ENCODE measurements at regions not wholly inside any gene's neighbourhood (a gene's known extent, or its start where the extent isn't known, plus 50 kb on each side); places are given as distances from the start of the nearest gene placed in this dataset.
A peak's percentile ranks its signal among the peaks of the same experiment; 100 is the strongest.

DNA sequence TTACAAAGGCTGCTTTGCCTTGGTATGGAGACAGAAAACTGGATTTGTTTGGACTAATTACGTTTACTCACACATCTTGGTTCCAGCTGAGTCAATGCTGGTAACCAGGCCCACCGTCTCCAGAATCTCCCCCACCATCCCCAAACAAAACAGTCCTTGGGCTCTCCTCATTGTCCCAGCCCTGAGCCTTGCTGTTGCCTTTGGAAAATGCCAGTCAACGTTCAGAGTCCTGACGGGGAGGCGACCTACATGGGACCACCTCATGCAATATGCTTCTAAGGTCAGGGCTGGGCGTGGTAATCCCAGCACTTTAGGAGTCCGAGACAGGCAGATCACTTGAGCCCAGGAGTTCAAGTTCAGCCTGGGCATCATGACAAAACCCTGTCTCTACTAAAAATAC lies 85.2 kb upstream of the IQSEC1 start:
- FAIRE-seq = no peak
- no peak for DNase-seq (ENCODE audit: low spot score)

DNA sequence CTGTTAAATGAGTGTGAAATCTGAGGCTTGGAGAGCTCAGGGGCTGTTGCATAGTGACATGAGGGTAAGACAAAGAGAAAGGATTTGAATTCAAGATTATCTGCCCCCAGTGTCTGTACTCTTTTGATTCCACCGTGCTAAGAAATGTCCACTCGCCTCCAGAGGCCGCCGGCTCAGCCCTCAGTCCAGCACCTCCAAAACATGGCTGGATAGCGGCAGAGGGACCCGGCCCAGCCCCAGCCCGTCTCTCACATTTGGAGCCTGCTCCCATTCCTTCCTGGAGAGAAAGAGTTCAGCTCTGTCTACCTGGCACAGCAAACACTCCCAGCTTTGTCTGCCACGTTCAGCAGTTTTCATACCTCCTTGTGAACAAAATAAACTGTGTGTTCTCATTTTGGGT lies 84.8 kb upstream of the IQSEC1 start:
- no peak for DNase-seq (ENCODE audit: low spot score)
- no peak for FAIRE-seq

DNA sequence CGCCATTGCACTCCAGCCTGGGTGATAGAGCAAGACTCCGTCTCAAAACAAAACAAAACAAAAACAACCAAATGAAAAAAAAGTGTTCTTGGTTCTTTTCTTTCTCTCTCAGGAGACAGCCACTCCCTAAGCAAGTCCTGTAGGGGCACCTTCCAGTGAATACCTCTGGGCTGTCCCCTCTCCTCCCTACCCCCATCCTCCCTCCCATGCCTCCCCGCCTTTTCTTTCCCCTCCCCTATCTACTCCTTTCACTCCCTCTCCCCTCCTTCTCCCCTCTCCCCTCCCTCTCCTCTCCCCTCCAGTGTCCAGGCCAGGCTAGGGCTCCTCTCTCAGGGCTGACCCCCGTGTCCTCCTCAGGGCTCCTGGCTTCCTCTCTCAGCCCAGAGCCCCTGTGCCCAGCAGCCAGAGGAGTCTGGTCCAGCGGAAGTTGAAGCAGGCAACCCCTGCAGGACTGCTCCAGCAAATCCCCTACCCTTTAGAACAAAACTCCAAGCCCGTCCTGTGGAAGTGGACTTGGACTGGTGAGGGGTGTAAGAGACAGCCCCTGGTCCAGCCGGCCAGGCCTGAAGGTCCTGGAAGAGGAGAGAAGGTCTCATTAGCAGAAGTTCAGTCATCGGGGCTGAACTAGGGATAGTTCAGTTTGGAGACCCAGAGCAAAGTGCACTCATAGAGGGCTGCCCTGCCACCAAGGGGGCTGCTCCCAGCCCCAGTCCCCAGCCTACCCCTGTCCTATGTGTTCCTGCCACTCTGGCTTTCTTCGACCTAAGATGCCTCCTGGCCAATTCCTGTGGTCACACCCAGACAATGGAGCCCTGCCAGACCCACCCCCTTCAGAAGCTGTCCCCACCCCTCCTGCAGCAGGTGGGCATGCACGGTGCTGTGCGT lies 79.8 kb upstream of the IQSEC1 start:
- FAIRE-seq = no peak
- DNase-seq (ENCODE audit: low spot score) = no peak

DNA sequence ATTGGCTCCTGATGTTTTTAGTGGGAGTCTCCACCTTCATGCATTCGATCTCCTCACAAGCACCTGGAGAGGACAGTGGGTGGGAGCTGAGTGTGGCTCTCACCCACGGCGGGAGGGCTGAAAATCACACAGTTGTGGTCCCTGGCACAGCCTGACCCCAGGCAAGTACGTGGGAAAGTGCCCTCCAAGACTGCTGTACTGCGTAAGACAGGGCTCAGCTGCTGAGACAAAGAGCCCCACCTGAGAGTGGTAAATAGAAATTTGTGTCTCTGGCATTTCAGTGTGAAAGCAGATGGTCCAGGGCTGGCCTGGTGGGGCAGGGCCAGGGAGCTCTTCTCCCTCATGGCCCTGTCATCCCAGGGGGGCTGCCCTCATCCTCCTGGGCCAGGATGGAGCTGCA lies 77.4 kb upstream of the IQSEC1 start:
- DNase-seq (ENCODE audit: low spot score) (no peak), FAIRE-seq (no peak)

DNA sequence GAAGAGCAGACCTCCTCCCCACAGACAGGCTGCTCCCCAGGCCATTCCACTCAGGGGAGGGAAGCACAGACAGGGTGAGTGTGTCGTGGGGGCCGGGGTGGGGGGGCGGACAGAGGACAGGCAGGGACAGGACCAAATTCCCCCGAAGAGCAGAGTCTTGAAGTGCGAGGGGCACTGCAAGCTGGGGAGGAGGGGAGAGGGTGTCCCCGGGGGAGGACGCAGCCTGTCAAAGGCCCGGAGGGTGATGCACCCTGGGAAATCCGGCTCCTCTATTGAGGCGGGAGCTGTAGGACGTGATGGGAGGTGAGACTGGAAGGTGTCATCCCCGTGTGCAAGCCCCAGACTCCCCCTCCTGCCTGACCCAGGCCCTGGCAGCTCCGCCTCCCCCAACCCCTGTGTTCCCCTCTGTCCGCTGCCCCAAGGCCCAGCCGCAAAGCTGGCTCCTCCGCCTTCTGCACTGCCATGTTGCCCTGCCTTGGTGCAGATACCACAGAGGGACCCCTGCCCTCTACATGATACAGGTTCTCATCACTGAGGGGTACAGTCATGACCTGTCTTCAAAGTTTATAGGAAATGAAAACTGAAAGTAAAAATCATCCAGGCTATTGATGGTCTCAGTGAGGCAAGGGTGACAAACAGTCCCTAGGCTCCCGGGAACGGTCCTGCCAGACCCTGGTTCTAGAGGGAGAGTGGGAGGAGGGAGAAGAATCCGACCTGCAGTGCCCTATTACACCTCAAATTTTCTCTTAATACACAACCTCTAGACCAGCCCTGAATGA lies 76.3 kb upstream of the IQSEC1 start:
- FAIRE-seq = no peak

DNA sequence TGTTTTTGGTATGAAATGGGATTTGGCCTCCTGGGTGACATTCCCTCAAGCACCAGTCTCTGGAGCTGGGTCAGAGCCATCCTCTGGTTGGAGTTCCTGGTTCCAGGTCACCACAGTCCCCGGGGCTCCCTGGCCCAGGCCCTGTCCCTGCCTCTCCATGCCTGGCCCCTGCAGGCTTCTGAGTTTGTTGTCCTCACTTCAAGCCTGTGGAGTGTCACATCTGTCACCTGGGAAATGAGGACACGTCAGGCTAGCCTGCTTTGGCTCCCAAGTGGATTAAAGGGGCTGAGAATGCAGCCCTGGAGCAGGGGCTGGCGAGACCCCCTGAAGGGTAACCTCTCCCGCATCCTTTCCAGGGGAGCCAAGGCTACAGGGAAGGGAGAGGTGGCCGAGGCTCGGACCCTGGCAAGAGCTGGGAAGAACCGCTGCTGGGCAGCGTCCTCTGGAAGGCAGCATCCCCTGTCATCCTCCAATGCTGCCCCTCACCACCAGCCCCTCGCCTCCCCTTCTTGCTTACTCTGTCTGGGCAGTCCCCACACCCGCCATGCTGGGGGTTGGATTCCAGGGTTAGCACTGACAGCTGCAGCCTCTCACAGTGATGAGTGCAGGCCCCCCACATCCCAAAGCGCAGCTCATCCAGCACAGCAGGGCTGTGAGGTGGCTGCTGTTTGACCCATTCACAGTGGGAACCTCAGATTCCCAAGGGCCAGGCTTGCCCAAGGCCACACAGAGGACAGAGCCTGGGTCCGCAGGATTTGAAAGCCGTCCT lies 75.5 kb upstream of the IQSEC1 start:
- FAIRE-seq = no peak

More for the DNA sequence above, 76.3 kb upstream of the IQSEC1 start:
- no peak for DNase-seq (ENCODE audit: low spot score)

DNA sequence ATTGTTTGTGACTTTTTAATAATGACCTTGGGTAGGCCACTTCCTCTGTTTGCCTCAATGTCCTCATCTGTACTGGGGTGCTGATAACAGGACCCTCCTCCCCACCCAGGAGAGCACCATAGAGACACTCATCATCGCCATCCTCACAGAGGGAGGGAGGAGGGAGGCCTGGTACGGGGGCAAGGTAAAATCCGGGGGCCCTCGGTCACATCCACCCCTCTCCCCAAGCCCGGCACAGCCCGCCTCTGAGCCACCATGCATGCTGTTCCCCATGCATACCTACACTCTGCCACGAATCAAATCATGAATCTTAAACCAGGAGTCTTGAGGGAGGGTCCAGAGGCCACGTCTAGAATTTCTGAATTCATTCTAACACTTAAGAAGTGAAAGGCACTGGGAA lies 74.9 kb upstream of the IQSEC1 start:
- DNase-seq (ENCODE audit: low spot score) (no peak), FAIRE-seq (no peak)

More for the DNA sequence above, 75.5 kb upstream of the IQSEC1 start:
- no peak for DNase-seq (ENCODE audit: low spot score)

- DNase-seq (ENCODE audit: low spot score) = no peak
- FAIRE-seq = no peak
These were observed 74.1 kb upstream of the IQSEC1 start for GRCh38 chr3:13147344-13147743.

GRCh38 chr3:13146643-13147143 lies 73.5 kb upstream of the IQSEC1 start:
- no peak for DNase-seq (ENCODE audit: low spot score)

GRCh38 chr3:13145826-13146642 lies 72.8 kb upstream of the IQSEC1 start:
- FAIRE-seq (no peak), DNase-seq (ENCODE audit: low spot score) (no peak)

More at GRCh38 chr3:13146643-13147143, 73.5 kb upstream of the IQSEC1 start:
- FAIRE-seq = no peak

- no peak for DNase-seq (ENCODE audit: low spot score)
- no peak for FAIRE-seq
These were observed 72.0 kb upstream of the IQSEC1 start for GRCh38 chr3:13145131-13145825.

GRCh38 chr3:13144163-13145023 lies 71.2 kb upstream of the IQSEC1 start:
- no peak for FAIRE-seq

DNA sequence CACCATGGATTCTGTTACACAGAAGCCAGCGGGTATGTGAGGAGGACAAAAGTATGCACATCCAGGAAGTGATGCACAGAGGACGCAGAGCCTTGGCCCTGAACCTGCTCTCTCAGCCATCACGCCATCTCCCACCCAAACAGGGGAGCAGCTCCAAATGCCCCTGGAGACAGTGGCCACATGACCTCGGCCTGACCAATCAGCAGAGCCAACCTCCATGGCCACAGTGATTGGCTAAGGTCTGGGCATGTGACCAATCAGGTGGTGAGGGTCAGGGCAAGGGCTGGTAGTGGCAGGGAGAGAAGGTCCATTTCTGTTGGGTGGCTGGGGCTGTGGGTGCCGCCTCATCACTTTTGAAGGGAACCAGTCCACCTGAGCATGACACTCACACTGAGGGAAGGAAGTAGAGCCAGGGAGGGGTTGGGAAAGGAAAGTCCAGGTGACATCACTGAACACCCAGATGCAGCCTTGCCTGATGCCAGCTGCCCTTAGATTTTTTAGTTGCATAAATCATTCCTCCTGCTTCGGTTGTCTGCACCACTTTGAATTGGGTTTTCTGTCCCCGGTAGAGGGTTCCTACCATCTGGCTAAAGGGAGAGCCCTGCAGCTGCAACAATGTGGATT lies 70.3 kb upstream of the IQSEC1 start:
- FAIRE-seq = no peak

More at GRCh38 chr3:13144163-13145023, 71.2 kb upstream of the IQSEC1 start:
- no peak for DNase-seq (ENCODE audit: low spot score)

DNA sequence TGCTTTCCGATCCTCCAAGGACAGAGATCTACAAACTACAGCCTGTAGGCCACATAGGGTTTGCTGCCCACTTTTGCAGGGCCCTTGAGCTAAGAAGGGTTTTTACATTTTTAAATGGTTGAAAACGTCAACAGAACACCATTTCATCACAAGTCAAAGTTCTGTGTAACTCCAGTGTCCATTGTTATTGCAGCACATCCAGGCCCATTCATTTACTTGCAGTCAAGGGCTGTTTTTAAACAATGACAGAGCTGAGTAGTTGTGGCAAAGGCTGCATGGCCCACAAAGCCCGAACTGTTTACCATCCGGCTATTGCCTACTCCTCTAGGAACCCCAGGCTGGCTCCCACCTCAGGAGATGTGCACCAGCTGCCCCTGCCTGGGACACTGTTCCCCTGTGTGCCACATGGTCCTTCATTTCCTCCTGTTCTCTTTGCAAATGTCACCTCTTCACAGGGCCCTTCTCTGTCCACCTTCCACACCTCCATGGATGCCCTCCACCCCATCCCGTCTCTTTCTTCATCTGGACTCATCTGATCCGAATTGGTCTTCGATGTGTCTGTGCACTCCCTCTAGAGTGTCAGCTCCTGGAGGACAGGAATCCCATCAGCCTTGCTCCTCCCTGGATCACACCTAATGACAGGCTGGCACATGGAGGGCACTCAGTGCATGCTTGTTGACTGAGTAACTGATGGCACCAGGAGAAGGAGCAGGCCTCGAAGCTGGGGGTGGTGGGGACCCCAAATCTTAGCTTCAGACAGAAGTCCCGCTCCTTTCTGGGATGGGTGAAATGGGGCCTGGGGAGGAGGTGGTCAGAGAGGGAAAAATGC lies 69.5 kb upstream of the IQSEC1 start:
- FAIRE-seq (no peak), DNase-seq (ENCODE audit: low spot score) (no peak)

More for the DNA sequence above, 70.3 kb upstream of the IQSEC1 start:
- DNase-seq (ENCODE audit: low spot score) = no peak

- FAIRE-seq (peak; percentile 56), DNase-seq (ENCODE audit: low spot score) (peak; percentile 68)
These were observed 68.8 kb upstream of the IQSEC1 start for GRCh38 chr3:13141991-13142412.

DNA sequence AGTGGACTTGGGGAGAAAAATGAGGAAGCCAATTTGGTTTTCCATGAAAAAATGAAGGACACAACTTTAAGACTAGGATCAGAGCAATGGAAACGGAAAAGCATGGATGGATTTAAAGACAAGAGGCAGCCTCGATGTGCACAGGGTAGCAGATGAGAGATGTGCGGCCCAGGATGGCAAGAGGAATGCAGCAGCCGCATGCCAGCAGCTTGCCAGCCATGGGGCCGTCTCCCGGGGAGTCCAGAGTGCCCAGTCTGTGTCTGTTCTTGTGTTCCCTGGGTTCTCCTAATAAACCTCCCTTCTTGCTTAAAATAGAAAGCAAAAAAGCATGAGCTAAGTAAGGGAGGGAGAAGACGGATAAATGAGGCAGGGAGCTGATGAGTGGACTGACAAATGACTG lies 68.0 kb upstream of the IQSEC1 start:
- DNase-seq (ENCODE audit: low spot score) = no peak
- FAIRE-seq = no peak

DNA sequence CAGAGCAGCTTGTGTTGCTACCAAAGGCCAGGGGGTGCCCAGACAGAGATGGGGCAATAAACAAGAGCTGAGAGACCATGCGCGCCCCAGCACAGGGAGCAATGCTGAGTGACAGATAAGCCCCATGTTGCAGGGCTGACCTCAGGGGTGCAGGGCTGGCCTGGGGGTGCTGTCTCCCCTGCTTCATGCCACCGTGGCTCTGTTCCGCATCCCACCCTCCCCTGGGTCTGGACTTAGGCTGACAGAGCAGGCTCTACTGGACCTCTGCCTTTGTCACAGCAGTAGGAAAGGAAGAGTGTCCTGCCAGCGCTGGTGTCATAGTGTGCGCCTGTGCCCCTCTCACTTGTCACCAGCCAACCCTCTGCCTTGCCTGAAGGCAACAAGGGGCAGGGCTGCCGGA lies 67.4 kb upstream of the IQSEC1 start:
- no peak for FAIRE-seq
- DNase-seq (ENCODE audit: low spot score) = no peak

Data from urothelium cell line (cell line).